HG03095 (cell line): ENCODE measurements at regions not wholly inside any gene's neighbourhood (a gene's known extent, or its start where the extent isn't known, plus 50 kb on each side); places are given as distances from the start of the nearest gene placed in this dataset.

ENCODE experiments used
- ATAC-seq: cut with Tn5 transposase; IDR thresholded peaks from one replicate; pipeline ENCODE4 v1.9.1; 2021; ENCODE audit warnings: moderate library complexity; ENCODE audit not compliant: unreplicated experiment

- ATAC-seq: no peak
Observed at GRCh38 chr18:78724214-78724914, 255.3 kb upstream of the SALL3 start.

- ATAC-seq: no peak
Observed at GRCh38 chr18:78725426-78725825, 254.2 kb upstream of the SALL3 start.

GRCh38 chr18:78726326-78727056 lies 253.1 kb upstream of the SALL3 start:
- ATAC-seq: no peak

GRCh38 chr18:78727057-78727739 lies 252.4 kb upstream of the SALL3 start:
- ATAC-seq: no peak

GRCh38 chr18:78727877-78728783 lies 251.5 kb upstream of the SALL3 start:
- ATAC-seq: no peak

- no peak for ATAC-seq
Observed at GRCh38 chr18:78728784-78729467, 250.7 kb upstream of the SALL3 start.

- ATAC-seq: no peak
Observed at GRCh38 chr18:78730546-78730945, 249.1 kb upstream of the SALL3 start.

GRCh38 chr18:78731016-78731397 lies 248.6 kb upstream of the SALL3 start:
- no peak for ATAC-seq

- ATAC-seq: no peak
Observed at GRCh38 chr18:78731398-78732032, 248.1 kb upstream of the SALL3 start.

- ATAC-seq: no peak
Observed at GRCh38 chr18:78732273-78733210, 247.1 kb upstream of the SALL3 start.

GRCh38 chr18:78733762-78734613 lies 245.6 kb upstream of the SALL3 start:
- ATAC-seq: no peak

GRCh38 chr18:78734614-78734945 lies 245.0 kb upstream of the SALL3 start:
- ATAC-seq: no peak

- ATAC-seq: no peak
Observed at GRCh38 chr18:78735131-78736014, 244.2 kb upstream of the SALL3 start.

- no peak for ATAC-seq
Observed at GRCh38 chr18:78736015-78736690, 243.5 kb upstream of the SALL3 start.

GRCh38 chr18:78737006-78737915 lies 242.4 kb upstream of the SALL3 start:
- ATAC-seq: no peak
